Spleen (tissue), 11 donors: ENCODE measurements at regions not wholly inside any gene's neighbourhood (a gene's known extent, or its start where the extent isn't known, plus 50 kb on each side); places are given as distances from the start of the nearest gene placed in this dataset.
A peak's percentile ranks its signal among the peaks of the same experiment; 100 is the strongest.

Source experiments
- DNase-seq: peaks from one replicate; pipeline ENCODE4 v3.0.0-alpha.2; 2020
- H3K27ac ChIP-seq, 8 donors: fragments of 200-600 bp; sonication (generic) in 7 of 8; 1 replicate in 4 of 8; 2 replicates in 4 of 8; pipeline versions ENCODE4 v1.5.0 to v1.8.0; 2016 to 2021; ENCODE audit warnings: inconsistent platforms in 4 of 8, mild to moderate bottlenecking in 4 of 8, moderate library complexity in 1 of 8
- H3K27me3 ChIP-seq, 7 donors: fragments of 200-600 bp; sonication (generic) in 6 of 7; replicated peaks in 1 of 7; 1 replicate in 4 of 7; 2 replicates in 3 of 7; pipeline versions ENCODE4 v1.5.0 to v1.8.0; 2016 to 2021; ENCODE audit warnings: inconsistent platforms in 3 of 7, mild to moderate bottlenecking in 1 of 7
- H3K36me3 ChIP-seq, 6 donors: fragments of 200-600 bp; sonication (generic) in 5 of 6; 1 replicate in 4 of 6; 2 replicates in 2 of 6; pipeline versions ENCODE4 v1.5.0 to v1.8.0; 2016 to 2021; ENCODE audit warnings: inconsistent platforms in 2 of 6
- H3K4me1 ChIP-seq, 6 donors: fragments of 200-600 bp; sonication (generic) in 5 of 6; 1 replicate in 3 of 6; 2 replicates in 3 of 6; pipeline versions ENCODE4 v1.5.0 to v1.8.0; 2016 to 2021; ENCODE audit warnings: inconsistent platforms in 3 of 6
- H3K4me3 ChIP-seq, 8 donors: fragments of 200-600 bp; sonication (generic) in 7 of 8; 1 replicate in 4 of 8; 2 replicates in 4 of 8; pipeline versions ENCODE4 v1.5.0 to v1.8.0; 2016 to 2021; ENCODE audit warnings: inconsistent platforms in 4 of 8, mild to moderate bottlenecking in 4 of 8, moderate library complexity in 2 of 8
- H3K9me3 ChIP-seq, 8 donors: fragments of 200-600 bp; sonication (generic) in 7 of 8; 1 replicate in 4 of 8; 2 replicates in 4 of 8; pipeline versions ENCODE4 v1.5.0 to v1.8.0; 2016 to 2021; ENCODE audit warnings: inconsistent platforms in 4 of 8
- POLR2A ChIP-seq, 3 donors: fragments of 450-650 bp; IDR thresholded peaks; one replicate each; pipeline ENCODE4 v1.5.1; 2017; ENCODE audit warnings: antibody characterized with exemption in 3 of 3, mild to moderate bottlenecking in 1 of 3
- POLR2AphosphoS5 ChIP-seq, 3 donors: sonication (generic); formaldehyde crosslinking; IDR thresholded peaks; one replicate each; pipeline ENCODE4 v1.5.1; 2017; ENCODE audit warnings: antibody characterized with exemption in 3 of 3
- WGBS, 5 donors: extraction: QIAGEN DNeasy Blood & Tissue Kit in 3 of 5; methylation state at CpG; one replicate each; pipeline versions ENCODE4 v1.1.5 to v1.1.7; 2013 to 2018; 5-methylcytosine and 5-hydroxymethylcytosine counted together
- intact Hi-C: fragments of 100-400 bp; cut with DNase I; formaldehyde crosslinking; loops from one replicate; pipeline ENCODE4 v1.15.0; 2023; ENCODE audit warnings: low total_unique reads
- TF ChIP-seq, protein P1 (sequence below), 11 experiments: fragments of 200-600 bp in 7 of 11; fragments of 450-650 bp in 4 of 11; sonication (generic) in 4 of 11; IDR thresholded peaks in 8 of 11; conservative IDR thresholded peaks in 3 of 11; 1 replicate in 7 of 11; 2 replicates in 4 of 11; pipeline versions ENCODE4 v1.4.0 to v1.8.0; 2016 to 2021; ENCODE audit warnings: antibody characterized with exemption in 11 of 11, inconsistent platforms in 4 of 11, mild to moderate bottlenecking in 1 of 11
- donor health status: healthy with polysubstance abuse.
- donor health status: DM: no; HTN: no; CAD: no; lungs with moderate emphysema.
- donor health status: DM: no; HTN: no; CAD: no.
- donor health status: Bipolar disorder and iron deficiency.
- donor health status: healthy.
- donor health status: DM: no; HTN: no; CAD: no.
- donor health status: DM: yes; HTN: yes; CAD: no.

DNA sequence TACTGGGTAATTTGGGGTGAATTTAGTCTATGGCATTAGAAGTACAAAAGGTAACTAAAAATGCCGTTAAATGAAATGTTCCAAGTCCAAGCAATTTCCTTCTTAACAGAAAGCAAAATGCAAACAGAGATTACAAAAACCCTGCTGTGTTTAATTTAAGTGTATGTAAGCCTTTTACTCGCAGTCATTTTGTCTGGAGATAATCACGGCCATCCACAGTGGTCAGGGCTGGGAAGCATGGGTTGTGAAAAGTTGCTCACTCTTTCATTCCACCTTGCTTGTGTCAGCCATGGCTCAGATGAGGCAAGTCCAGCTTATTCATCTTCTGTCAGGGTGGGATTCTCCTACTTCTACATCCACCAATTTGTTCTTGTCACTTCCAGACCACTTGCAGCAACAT lies 983.6 kb upstream of the ZEB2 start:
- Histone ChIP-seq H3K4me3 (no peak overlapping the region), H3K4me1 (no peaks in the 10 kb centered on the region), H3K36me3 (no peaks in the 10 kb centered on the region), H3K27ac (no peak overlapping the region), H3K27me3 (no peaks in the 10 kb centered on the region), H3K9me3 (peaks cover 0 to 5% (median 0%) of the 10 kb centered on the region in 8 donors)
- TF ChIP-seq, protein P1, sequence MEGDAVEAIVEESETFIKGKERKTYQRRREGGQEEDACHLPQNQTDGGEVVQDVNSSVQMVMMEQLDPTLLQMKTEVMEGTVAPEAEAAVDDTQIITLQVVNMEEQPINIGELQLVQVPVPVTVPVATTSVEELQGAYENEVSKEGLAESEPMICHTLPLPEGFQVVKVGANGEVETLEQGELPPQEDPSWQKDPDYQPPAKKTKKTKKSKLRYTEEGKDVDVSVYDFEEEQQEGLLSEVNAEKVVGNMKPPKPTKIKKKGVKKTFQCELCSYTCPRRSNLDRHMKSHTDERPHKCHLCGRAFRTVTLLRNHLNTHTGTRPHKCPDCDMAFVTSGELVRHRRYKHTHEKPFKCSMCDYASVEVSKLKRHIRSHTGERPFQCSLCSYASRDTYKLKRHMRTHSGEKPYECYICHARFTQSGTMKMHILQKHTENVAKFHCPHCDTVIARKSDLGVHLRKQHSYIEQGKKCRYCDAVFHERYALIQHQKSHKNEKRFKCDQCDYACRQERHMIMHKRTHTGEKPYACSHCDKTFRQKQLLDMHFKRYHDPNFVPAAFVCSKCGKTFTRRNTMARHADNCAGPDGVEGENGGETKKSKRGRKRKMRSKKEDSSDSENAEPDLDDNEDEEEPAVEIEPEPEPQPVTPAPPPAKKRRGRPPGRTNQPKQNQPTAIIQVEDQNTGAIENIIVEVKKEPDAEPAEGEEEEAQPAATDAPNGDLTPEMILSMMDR (IDR thresholded peaks at IDR 0.05 in 8 of 11, conservative IDR thresholded peaks at IDR 0.05 in 3 of 11), result no peak
- no peak for TF ChIP-seq POLR2AphosphoS5 (IDR thresholded peaks at IDR 0.05)
- no peak for TF ChIP-seq POLR2A (IDR thresholded peaks at IDR 0.05)
- 86 to 98% (median 90%) methylated on average over 3 of the region's 3 CpGs for WGBS, 5 donors
- intact Hi-C loops, result no loop called here
- DNase-seq, result no peak

- H3K36me3 ChIP-seq, result no peaks in the 10 kb centered on the region
- no peak overlapping the region for H3K27ac ChIP-seq
- no peaks in the 10 kb centered on the region for H3K4me1 ChIP-seq
- H3K4me3 ChIP-seq, result no peak overlapping the region
- intact Hi-C loops, result no loop called here
- 87 to 90% (median 88%) methylated on average over 3 of the region's 3 CpGs for WGBS, 5 donors
- peaks cover 0 to 5% (median 0%) of the 10 kb centered on the region in 8 donors for H3K9me3 ChIP-seq
- peak; percentile 57 for DNase-seq
- no peaks in the 10 kb centered on the region for H3K27me3 ChIP-seq
- TF ChIP-seq, protein P1 (IDR thresholded peaks at IDR 0.05 in 8 of 11, conservative IDR thresholded peaks at IDR 0.05 in 3 of 11), result no peak
Observed at GRCh38 chr2:145501920-145502319, 982.0 kb upstream of the ZEB2 start.

DNA sequence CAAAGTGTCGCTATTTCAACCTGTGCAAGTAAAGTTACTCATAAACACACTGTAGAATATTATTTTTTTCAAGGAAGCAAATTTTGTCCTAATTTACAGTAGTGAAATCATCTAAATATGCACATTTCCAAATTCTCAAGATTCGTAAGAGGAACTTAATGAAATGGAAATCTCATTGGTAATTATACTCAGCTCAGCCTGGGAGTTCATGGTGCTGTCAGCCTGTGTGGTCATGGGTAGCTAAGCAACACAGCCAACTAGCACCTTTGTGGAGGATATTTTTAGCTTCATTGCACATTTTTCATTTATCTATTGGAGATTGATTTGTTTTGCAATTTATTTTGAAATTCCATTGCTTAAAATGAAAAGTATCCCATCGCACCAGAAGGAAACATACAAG lies 975.7 kb upstream of the ZEB2 start:
- Histone ChIP-seq H3K27me3 (no peaks in the 10 kb centered on the region), H3K4me1 (no peaks in the 10 kb centered on the region), H3K9me3 (peaks cover 0 to 25% (median 16%) of the 10 kb centered on the region in 8 donors), H3K36me3 (no peaks in the 10 kb centered on the region), H3K27ac (no peak overlapping the region), H3K4me3 (no peak overlapping the region)
- 90 to 96% (median 93%) methylated on average over 3 of the region's 3 CpGs for WGBS, 5 donors
- TF ChIP-seq, protein P1 (IDR thresholded peaks at IDR 0.05 in 8 of 11, conservative IDR thresholded peaks at IDR 0.05 in 3 of 11), result no peak
- TF ChIP-seq POLR2AphosphoS5 (IDR thresholded peaks at IDR 0.05) (no peak), POLR2A (IDR thresholded peaks at IDR 0.05) (no peak)
- no peak for DNase-seq
- intact Hi-C loops, result no loop called here

GRCh38 chr2:145494441-145494840 lies 974.5 kb upstream of the ZEB2 start:
- Histone ChIP-seq H3K36me3 (no peaks in the 10 kb centered on the region), H3K9me3 (peaks cover 0 to 25% (median 16%) of the 10 kb centered on the region in 8 donors), H3K4me1 (no peaks in the 10 kb centered on the region), H3K27ac (no peak overlapping the region), H3K4me3 (no peak overlapping the region), H3K27me3 (no peaks in the 10 kb centered on the region)
- no peak for TF ChIP-seq POLR2AphosphoS5 (IDR thresholded peaks at IDR 0.05)
- TF ChIP-seq, protein P1 (IDR thresholded peaks at IDR 0.05 in 8 of 11, conservative IDR thresholded peaks at IDR 0.05 in 3 of 11), result no peak
- no peak for TF ChIP-seq POLR2A (IDR thresholded peaks at IDR 0.05)
- 62 to 95% (median 80%) methylated on average over 1 of the region's 1 CpG for WGBS, 5 donors
- no peak for DNase-seq
- intact Hi-C loops, result no loop called here
